ENCODE measurements at regions not wholly inside any gene's neighbourhood (a gene's known extent, or its start where the extent isn't known, plus 50 kb on each side); places are given as distances from the start of the nearest gene placed in this dataset.
"Not testable (repeated sequence)": the region's sequence is repeated elsewhere in the genome, so short reads cannot be mapped to it uniquely, and the experiment has no call there.

- Mint-ChIP-seq H3K4me3 (peak overlapping the region in 2 of 5 donors; percentile 30 to 57), H3K27ac (peak overlapping the region in 4 of 6 donors; percentile 39 to 86 (median 72)), H3K4me1 (peaks cover 42 to 49% of the 10 kb centered on the region in 2 donors), H3K9me3 (no peaks in the 10 kb centered on the region), H3K36me3 (no peaks in the 10 kb centered on the region), H3K27me3 (ENCODE audit: low read depth in 3 of 3) (peaks cover 0 to 13% (median 5%) of the 10 kb centered on the region in 3 donors)
- no peak for DNase-seq
Observed at GRCh38 chr3:5035113-5035512, 55.9 kb downstream of the BHLHE40 start.

- Mint-ChIP-seq H3K4me3 (peak overlapping the region in 1 of 5 donors; percentile 8), H3K4me1 (peaks cover 42 to 49% of the 10 kb centered on the region in 2 donors), H3K27ac (peak overlapping the region in 5 of 6 donors; percentile 68 to 93 (median 92)), H3K27me3 (ENCODE audit: low read depth in 3 of 3) (peaks cover 0 to 13% (median 5%) of the 10 kb centered on the region in 3 donors), H3K9me3 (no peaks in the 10 kb centered on the region), H3K36me3 (no peaks in the 10 kb centered on the region)
- no peak for DNase-seq
Observed at GRCh38 chr3:5035692-5036391, 56.6 kb downstream of the BHLHE40 start.

- no peaks in the 10 kb centered on the region for H3K36me3 Mint-ChIP-seq
- H3K4me3 Mint-ChIP-seq: peak overlapping the region in 3 of 5 donors; percentile 24 to 74 (median 37)
- no peak for DNase-seq
- peak overlapping the region in 5 of 6 donors; percentile 68 to 93 (median 92) for H3K27ac Mint-ChIP-seq
- H3K9me3 Mint-ChIP-seq: no peaks in the 10 kb centered on the region
- H3K4me1 Mint-ChIP-seq: peaks cover 42 to 49% of the 10 kb centered on the region in 2 donors
- peaks cover 0 to 13% (median 3%) of the 10 kb centered on the region in 3 donors for H3K27me3 Mint-ChIP-seq (ENCODE audit: low read depth in 3 of 3)
Observed at GRCh38 chr3:5036392-5036766, 57.1 kb downstream of the BHLHE40 start.

- Mint-ChIP-seq H3K36me3 (no peaks in the 10 kb centered on the region), H3K4me3 (peak overlapping the region; percentile 12 to 80 (median 66)), H3K9me3 (no peaks in the 10 kb centered on the region), H3K27ac (peak overlapping the region in 5 of 6 donors; percentile 88 to 94 (median 92)), H3K4me1 (peaks cover 42 to 49% of the 10 kb centered on the region in 2 donors), H3K27me3 (ENCODE audit: low read depth in 3 of 3) (peaks cover 0 to 13% (median 3%) of the 10 kb centered on the region in 3 donors)
- DNase-seq: no peak
Observed at GRCh38 chr3:5036858-5037257, 57.6 kb downstream of the BHLHE40 start.

- Mint-ChIP-seq H3K4me3 (peak overlapping the region in 1 of 5 donors; percentile 33), H3K9me3 (no peaks in the 10 kb centered on the region), H3K4me1 (peaks cover 42 to 49% of the 10 kb centered on the region in 2 donors), H3K27ac (peak overlapping the region; percentile 18 to 94 (median 86)), H3K27me3 (ENCODE audit: low read depth in 3 of 3) (peaks cover 0 to 12% (median 3%) of the 10 kb centered on the region in 3 donors), H3K36me3 (no peaks in the 10 kb centered on the region)
- DNase-seq: no peak
Observed at GRCh38 chr3:5039585-5039984, 60.3 kb downstream of the BHLHE40 start.

GRCh38 chr3:5041315-5041714, 62.1 kb downstream of the BHLHE40 start:
- H3K4me1 Mint-ChIP-seq: peaks cover 35 to 37% of the 10 kb centered on the region in 2 donors
- no peak overlapping the region for H3K4me3 Mint-ChIP-seq
- no peaks in the 10 kb centered on the region for H3K9me3 Mint-ChIP-seq
- DNase-seq: no peak
- H3K36me3 Mint-ChIP-seq: no peaks in the 10 kb centered on the region
- H3K27ac Mint-ChIP-seq: no peak overlapping the region
- H3K27me3 Mint-ChIP-seq (ENCODE audit: low read depth in 3 of 3): peaks cover 0 to 12% (median 3%) of the 10 kb centered on the region in 3 donors

- DNase-seq: no peak
- no peaks in the 10 kb centered on the region for H3K9me3 Mint-ChIP-seq
- H3K36me3 Mint-ChIP-seq: peaks cover 0 to 4% (median 0%) of the 10 kb centered on the region in 3 donors
- peaks cover 0 to 5% of the 10 kb centered on the region in 2 donors for H3K4me1 Mint-ChIP-seq
- peaks cover 0 to 2% (median 0%) of the 10 kb centered on the region in 3 donors for H3K27me3 Mint-ChIP-seq (ENCODE audit: low read depth in 3 of 3)
- no peak overlapping the region for H3K27ac Mint-ChIP-seq
- H3K4me3 Mint-ChIP-seq: no peak overlapping the region
Observed at GRCh38 chr3:5045961-5046360, 66.7 kb downstream of the BHLHE40 start.

GRCh38 chr3:5047764-5048419, 68.7 kb downstream of the BHLHE40 start:
- DNase-seq: no peak
- Mint-ChIP-seq H3K27ac (no peak overlapping the region), H3K27me3 (ENCODE audit: low read depth in 3 of 3) (peaks cover 0 to 4% (median 0%) of the 10 kb centered on the region in 3 donors), H3K9me3 (no peaks in the 10 kb centered on the region), H3K4me3 (no peak overlapping the region), H3K36me3 (peaks cover 0 to 4% (median 0%) of the 10 kb centered on the region in 3 donors), H3K4me1 (peaks cover 8 to 24% of the 10 kb centered on the region in 2 donors)

- H3K9me3 Mint-ChIP-seq: peaks cover 0 to 2% (median 0%) of the 10 kb centered on the region in 6 donors
- peak overlapping the region in 5 of 6 donors; percentile 74 to 88 (median 78) for H3K27ac Mint-ChIP-seq
- peaks cover 14 to 46% of the 10 kb centered on the region in 2 donors for H3K4me1 Mint-ChIP-seq
- H3K4me3 Mint-ChIP-seq: peak overlapping the region in 2 of 5 donors; percentile 18 to 23
- H3K27me3 Mint-ChIP-seq (ENCODE audit: low read depth in 3 of 3): peaks cover 0 to 4% (median 0%) of the 10 kb centered on the region in 3 donors
- H3K36me3 Mint-ChIP-seq: peaks cover 0 to 4% (median 0%) of the 10 kb centered on the region in 3 donors
- peak in 2 of 3 donors; percentile 15 to 23 for DNase-seq
Observed at GRCh38 chr3:5051772-5052171, 70.3 kb upstream of the ARL8B start.

GRCh38 chr3:5052247-5052646, 69.8 kb upstream of the ARL8B start:
- peak overlapping the region in 4 of 6 donors; percentile 36 to 74 (median 60) for H3K27ac Mint-ChIP-seq
- peaks cover 14 to 46% of the 10 kb centered on the region in 2 donors for H3K4me1 Mint-ChIP-seq
- H3K27me3 Mint-ChIP-seq (ENCODE audit: low read depth in 3 of 3): peaks cover 0 to 4% (median 0%) of the 10 kb centered on the region in 3 donors
- no peak overlapping the region for H3K4me3 Mint-ChIP-seq
- peaks cover 0 to 4% (median 0%) of the 10 kb centered on the region in 3 donors for H3K36me3 Mint-ChIP-seq
- no peak for DNase-seq
- H3K9me3 Mint-ChIP-seq: peaks cover 0 to 2% (median 0%) of the 10 kb centered on the region in 6 donors

GRCh38 chr3:5053021-5053831, 68.9 kb upstream of the ARL8B start:
- peaks cover 0 to 2% (median 0%) of the 10 kb centered on the region in 6 donors for H3K9me3 Mint-ChIP-seq
- H3K4me3 Mint-ChIP-seq: peak overlapping the region in 1 of 5 donors; percentile 2
- peak in 1 of 3 donors; percentile 13 for DNase-seq
- H3K36me3 Mint-ChIP-seq: no peaks in the 10 kb centered on the region
- H3K27me3 Mint-ChIP-seq (ENCODE audit: low read depth in 3 of 3): peaks cover 0 to 5% (median 0%) of the 10 kb centered on the region in 3 donors
- H3K27ac Mint-ChIP-seq: peak overlapping the region in 5 of 6 donors; percentile 53 to 78 (median 74)
- peaks cover 14 to 55% of the 10 kb centered on the region in 2 donors for H3K4me1 Mint-ChIP-seq

- Mint-ChIP-seq H3K27me3 (ENCODE audit: low read depth in 3 of 3) (peaks cover 0 to 5% (median 0%) of the 10 kb centered on the region in 3 donors), H3K36me3 (no peaks in the 10 kb centered on the region), H3K4me1 (peaks cover 14 to 55% of the 10 kb centered on the region in 2 donors), H3K27ac (peak overlapping the region in 1 of 6 donors; percentile 37), H3K4me3 (no peak overlapping the region), H3K9me3 (peaks cover 0 to 2% (median 0%) of the 10 kb centered on the region in 6 donors)
- DNase-seq: no peak
Observed at GRCh38 chr3:5054098-5054497, 68.0 kb upstream of the ARL8B start.

- H3K9me3 Mint-ChIP-seq; H3K27me3 Mint-ChIP-seq (ENCODE audit: low read depth in 3 of 3); H3K36me3 Mint-ChIP-seq; H3K4me3 Mint-ChIP-seq; DNase-seq: not testable (repeated sequence)
- Mint-ChIP-seq H3K4me1 (peaks cover 14 to 55% of the 10 kb centered on the region in 2 donors), H3K27ac (peak overlapping the region in 2 of 6 donors; percentile 37 to 55)
Observed at GRCh38 chr3:5054579-5054978, 67.5 kb upstream of the ARL8B start.

Data from immature natural killer cell (primary cell).